PC-3 (cell line): ENCODE measurements at regions not wholly inside any gene's neighbourhood (a gene's known extent, or its start where the extent isn't known, plus 50 kb on each side); places are given as distances from the start of the nearest gene placed in this dataset.

ENCODE experiments used
- ATAC-seq: fragments of 200-7000 bp; cut with Tn5 transposase; 2 replicates; pipeline ENCODE4 v1.9.1; 2020; ENCODE audit warnings: mild to moderate bottlenecking, moderate library complexity
- BruUV-seq: library from RNA; stranded (reverse); fragments of 400-500 nt; replicated peaks from 2 replicates; lab custom pipeline; 2021; lab: Mats Ljungman, UMichigan
- CTCF ChIA-PET: fragments of 300-600 bp; sonication (Branson Sonifier 250); formaldehyde crosslinking; loops from one replicate; lab custom pipeline; 2022; ENCODE audit warnings: antibody characterized with exemption; lab: Charles Lee
- POLR2A ChIA-PET: fragments of 300-600 bp; sonication (Branson Sonifier 250); formaldehyde crosslinking; loops from one replicate; lab custom pipeline; 2022; ENCODE audit warnings: antibody characterized with exemption; ENCODE audit not compliant: unreplicated experiment; lab: Charles Lee
- DNase-seq: peaks from one replicate; pipeline ENCODE4 v3.0.0-alpha.2; 2015
- H2AFZ ChIP-seq: fragments of 300-600 bp; sonication (generic); 2 replicates; pipeline ENCODE4 v1.6.0; 2016; ENCODE audit warnings: antibody characterized with exemption, low read length
- H3F3A ChIP-seq: fragments of 300-600 bp; sonication (generic); one replicate; pipeline ENCODE4 v1.6.0; 2017; ENCODE audit warnings: antibody characterized with exemption, low read length, control low read depth, mild to moderate bottlenecking; ENCODE audit not compliant: unreplicated experiment
- H3K27ac ChIP-seq: fragments of 300-600 bp; sonication (generic); 2 replicates; pipeline ENCODE4 v1.5.1; 2016; ENCODE audit warnings: mild to moderate bottlenecking, low read length
- H3K27me3 ChIP-seq: fragments of 300-600 bp; sonication (generic); 2 replicates; pipeline ENCODE4 v1.6.1; 2016; ENCODE audit warnings: low read length, mixed read lengths
- H3K36me3 ChIP-seq: fragments of 300-600 bp; sonication (generic); 2 replicates; pipeline ENCODE4 v1.6.1; 2016; ENCODE audit warnings: low read depth, mixed run types, low read length, mixed read lengths
- H3K4me1 ChIP-seq: fragments of 300-600 bp; sonication (generic); 2 replicates; pipeline ENCODE4 v1.5.1; 2016; ENCODE audit warnings: low read length; ENCODE audit not compliant: insufficient read depth
- H3K4me2 ChIP-seq: fragments of 300-600 bp; sonication (generic); 2 replicates; pipeline ENCODE4 v1.6.0; 2016; ENCODE audit warnings: low read length
- H3K4me3 ChIP-seq: fragments of 300-600 bp; sonication (generic); 2 replicates; pipeline ENCODE4 v1.5.1; 2016; ENCODE audit warnings: mild to moderate bottlenecking, low read length, mixed read lengths
- H3K79me2 ChIP-seq: fragments of 300-600 bp; sonication (generic); 2 replicates; pipeline ENCODE4 v1.6.1; 2017; ENCODE audit warnings: low read length, mixed read lengths
- H3K9ac ChIP-seq: fragments of 300-600 bp; sonication (generic); 2 replicates; pipeline ENCODE4 v1.6.0; 2016; ENCODE audit warnings: mild to moderate bottlenecking, low read length
- H3K9me2 ChIP-seq: fragments of 300-600 bp; sonication (generic); replicated peaks from 2 replicates; pipeline ENCODE4 v1.6.1; 2016; ENCODE audit warnings: mixed run types, low read length, mixed read lengths
- H3K9me3 ChIP-seq: fragments of 300-600 bp; sonication (generic); 2 replicates; pipeline ENCODE4 v1.6.1; 2016; ENCODE audit warnings: low read length, mixed read lengths
- H4K20me1 ChIP-seq: fragments of 300-600 bp; sonication (generic); 2 replicates; pipeline ENCODE4 v1.6.1; 2016; ENCODE audit warnings: low read length, mixed read lengths
- CTCF ChIP-seq: fragments of 300-600 bp; sonication (generic); conservative IDR thresholded peaks from 2 replicates; pipeline ENCODE4 v1.5.1; 2017; ENCODE audit warnings: antibody characterized with exemption, low read depth, mild to moderate bottlenecking, low read length
- EZH2 ChIP-seq: fragments of 300-600 bp; sonication (generic); IDR thresholded peaks from one replicate; pipeline ENCODE4 v1.6.1; 2017; ENCODE audit warnings: antibody characterized with exemption, mild to moderate bottlenecking, low read length; ENCODE audit not compliant: unreplicated experiment
- EZH2phosphoT487 ChIP-seq: fragments of 300-600 bp; sonication (generic); IDR thresholded peaks from 2 replicates; pipeline ENCODE4 v1.6.1; 2018; ENCODE audit warnings: mild to moderate bottlenecking, antibody characterized with exemption, low read length, borderline replicate concordance
- intact Hi-C: fragments of 100-400 bp; cut with micrococcal nuclease; formaldehyde crosslinking; loops from 2 replicates; pipeline ENCODE4 v1.9.0; 2023

- Histone ChIP-seq H3K27me3 (peaks cover 20% of the 10 kb centered on the region), H3K79me2 (no peaks in the 10 kb centered on the region), H4K20me1 (no peaks in the 10 kb centered on the region), H3K4me1 (no peaks in the 10 kb centered on the region), H3K4me3 (no peak overlapping the region), H3K9ac (no peak overlapping the region), H3K4me2 (no peak overlapping the region), H3K27ac (no peak overlapping the region), H3K9me2 (no peaks in the 10 kb centered on the region), H2AFZ (no peak overlapping the region), H3K9me3 (no peaks in the 10 kb centered on the region), H3F3A (no peaks in the 10 kb centered on the region), H3K36me3 (no peaks in the 10 kb centered on the region)
- POLR2A ChIA-PET, result no interaction called here
- CTCF ChIA-PET, result no interaction called here
- no peak for ATAC-seq
- DNase-seq, result no peak
- TF ChIP-seq EZH2 (no peak), CTCF (no peak), EZH2phosphoT487 (no peak)
- intact Hi-C loops, result no loop called here
- BruUV-seq, result no TSS peak
Measured at GRCh38 chr11:11095831-11096723, 238.2 kb upstream of the ZBED5 start.

GRCh38 chr11:11090495-11090894 lies 232.6 kb upstream of the ZBED5 start:
- intact Hi-C loops, result no loop called here
- Histone ChIP-seq H2AFZ (no peak overlapping the region), H3F3A (no peaks in the 10 kb centered on the region), H4K20me1 (no peaks in the 10 kb centered on the region), H3K36me3 (no peaks in the 10 kb centered on the region), H3K9ac (no peak overlapping the region), H3K79me2 (no peaks in the 10 kb centered on the region), H3K4me1 (no peaks in the 10 kb centered on the region), H3K9me2 (no peaks in the 10 kb centered on the region), H3K4me2 (no peak overlapping the region), H3K4me3 (no peak overlapping the region), H3K9me3 (no peaks in the 10 kb centered on the region), H3K27ac (no peak overlapping the region), H3K27me3 (no peaks in the 10 kb centered on the region)
- no peak for DNase-seq
- no TSS peak for BruUV-seq
- ChIA-PET POLR2A (no interaction called here), CTCF (no interaction called here)
- no peak for ATAC-seq
- TF ChIP-seq EZH2phosphoT487 (no peak), CTCF (no peak), EZH2 (no peak)

GRCh38 chr11:11089805-11090204 lies 232.0 kb upstream of the ZBED5 start:
- CTCF ChIA-PET, result no interaction called here
- Histone ChIP-seq H3K9me3 (no peaks in the 10 kb centered on the region), H3K27me3 (no peaks in the 10 kb centered on the region), H3K9ac (no peak overlapping the region), H3K9me2 (no peaks in the 10 kb centered on the region), H3K4me1 (no peaks in the 10 kb centered on the region), H3K4me2 (no peak overlapping the region), H3K27ac (no peak overlapping the region), H3K36me3 (no peaks in the 10 kb centered on the region), H3K79me2 (no peaks in the 10 kb centered on the region), H4K20me1 (no peaks in the 10 kb centered on the region), H2AFZ (no peak overlapping the region), H3F3A (no peaks in the 10 kb centered on the region), H3K4me3 (no peak overlapping the region)
- ATAC-seq (no peak), DNase-seq (no peak)
- intact Hi-C loops, result no loop called here
- POLR2A ChIA-PET, result no interaction called here
- BruUV-seq, result no TSS peak
- TF ChIP-seq EZH2 (no peak), EZH2phosphoT487 (no peak), CTCF (no peak)
